Activated T-helper 1 cell treated with anti-CD3 and anti-CD28 coated beads, Interleukin-12 subunit alpha, Interleukin-12 subunit beta, Interleukin-2, Interleukin-4 antibody, amounts not matched to agents 30 ng/mL and 10 ng/mL and 1 ng/mL, durations not matched to agents 14 hours and 24 hours and 36 hours (primary cell): ENCODE measurements at regions not wholly inside any gene's neighbourhood (a gene's known extent, or its start where the extent isn't known, plus 50 kb on each side); places are given as distances from the start of the nearest gene placed in this dataset.
"Not testable (repeated sequence)": the region's sequence is repeated elsewhere in the genome, so short reads cannot be mapped to it uniquely, and the experiment has no call there.

Experiments used
- DNase-seq: peaks from one replicate; pipeline ENCODE4 v3.0.0; 2021; ENCODE audit warnings: low spot score
- H3K27ac Mint-ChIP-seq: one replicate; pipeline ENCODE4 v1.8.0; 2021; ENCODE audit warnings: mild to moderate bottlenecking, mixed read lengths
- H3K27me3 Mint-ChIP-seq: one replicate; pipeline ENCODE4 v1.8.0; 2022; ENCODE audit warnings: mild to moderate bottlenecking, moderate library complexity, mixed read lengths; ENCODE audit not compliant: insufficient read depth
- H3K36me3 Mint-ChIP-seq: one replicate; pipeline ENCODE4 v1.8.0; 2021; ENCODE audit warnings: low read depth, mixed read lengths
- H3K4me1 Mint-ChIP-seq: one replicate; pipeline ENCODE4 v1.8.0; 2021; ENCODE audit warnings: low read depth, mixed read lengths
- H3K4me3 Mint-ChIP-seq: one replicate; pipeline ENCODE4 v1.8.0; 2021; ENCODE audit warnings: mild to moderate bottlenecking, moderate library complexity, mixed read lengths
- H3K9me3 Mint-ChIP-seq: one replicate; pipeline ENCODE4 v1.8.0; 2021; ENCODE audit warnings: mixed read lengths
- intact Hi-C: fragments of 100-400 bp; cut with micrococcal nuclease; formaldehyde crosslinking; loops from one replicate; pipeline ENCODE4 v1.15.1; 2024

DNA sequence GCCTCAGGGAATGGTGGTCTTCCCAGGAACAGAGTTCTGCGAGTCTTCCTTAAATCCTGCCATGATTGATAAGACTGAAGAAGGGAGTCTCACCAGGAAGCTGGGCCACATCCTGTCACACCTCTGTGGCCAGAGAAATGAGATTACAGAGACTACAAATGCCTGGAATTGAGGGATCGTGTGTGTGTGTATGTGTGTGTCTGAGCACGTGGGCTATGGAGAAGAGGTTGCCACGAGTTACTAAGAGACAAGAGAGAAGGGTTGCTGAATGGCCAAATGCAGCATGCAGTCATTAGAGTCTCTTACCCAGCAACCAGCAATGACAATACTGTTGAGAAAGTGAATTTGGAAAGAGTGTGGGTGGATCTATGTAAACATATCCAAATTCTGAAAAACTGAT is 443.1 kb downstream of the MFSD1 start:
- Mint-ChIP-seq H3K27ac (no peak overlapping the region), H3K4me3 (no peak overlapping the region), H3K9me3 (no peaks in the 10 kb centered on the region), H3K36me3 (no peaks in the 10 kb centered on the region), H3K27me3 (no peaks in the 10 kb centered on the region), H3K4me1 (no peaks in the 10 kb centered on the region)
- no peak for DNase-seq
- intact Hi-C loops = no loop called here

DNA sequence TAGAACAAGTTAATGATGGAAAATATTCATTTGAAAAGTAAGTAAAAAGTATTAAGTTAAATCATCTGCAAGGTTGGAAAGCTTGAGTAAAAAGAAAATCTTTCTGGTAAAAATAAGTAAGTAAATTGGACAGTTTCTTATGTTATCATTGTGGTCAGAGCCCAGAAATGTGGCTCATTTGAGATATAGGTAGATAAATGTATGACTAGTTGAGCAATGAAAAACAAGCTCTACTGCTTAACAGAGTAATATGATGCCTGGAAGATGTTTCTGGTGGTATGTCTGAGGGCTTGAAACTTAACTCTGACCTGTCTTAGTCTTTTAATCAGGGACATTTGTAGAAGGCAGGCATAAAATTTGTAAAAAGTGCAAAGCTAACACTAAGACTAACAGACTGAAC is 444.0 kb downstream of the MFSD1 start:
- Mint-ChIP-seq H3K9me3 (no peaks in the 10 kb centered on the region), H3K27me3 (no peaks in the 10 kb centered on the region), H3K4me3 (no peak overlapping the region), H3K27ac (no peak overlapping the region), H3K4me1 (no peaks in the 10 kb centered on the region), H3K36me3 (no peaks in the 10 kb centered on the region)
- intact Hi-C loops = no loop called here
- no peak for DNase-seq

DNA sequence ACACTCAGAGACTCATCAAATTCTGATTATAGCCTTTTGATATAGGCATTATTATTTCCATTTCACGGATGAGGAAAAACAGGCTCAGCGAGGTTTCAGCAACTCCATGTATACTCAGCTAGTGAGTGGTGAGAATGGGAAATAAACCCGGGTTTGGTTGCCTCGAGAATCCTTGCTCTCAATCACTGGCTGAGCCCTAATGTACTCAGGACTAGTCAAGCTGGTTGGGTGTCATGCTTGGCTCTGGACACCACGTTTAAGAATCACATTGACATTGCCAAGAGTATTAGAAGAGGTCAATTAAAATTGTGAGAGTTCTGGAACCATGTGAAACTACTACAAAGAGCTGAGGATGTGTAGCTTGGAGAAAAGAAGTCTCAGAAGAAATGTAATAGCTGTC is 444.5 kb downstream of the MFSD1 start:
- no peaks in the 10 kb centered on the region for H3K9me3 Mint-ChIP-seq
- H3K36me3 Mint-ChIP-seq = no peaks in the 10 kb centered on the region
- no peaks in the 10 kb centered on the region for H3K4me1 Mint-ChIP-seq
- H3K27ac Mint-ChIP-seq = no peak overlapping the region
- no peak overlapping the region for H3K4me3 Mint-ChIP-seq
- intact Hi-C loops = no loop called here
- no peak for DNase-seq
- no peaks in the 10 kb centered on the region for H3K27me3 Mint-ChIP-seq

DNA sequence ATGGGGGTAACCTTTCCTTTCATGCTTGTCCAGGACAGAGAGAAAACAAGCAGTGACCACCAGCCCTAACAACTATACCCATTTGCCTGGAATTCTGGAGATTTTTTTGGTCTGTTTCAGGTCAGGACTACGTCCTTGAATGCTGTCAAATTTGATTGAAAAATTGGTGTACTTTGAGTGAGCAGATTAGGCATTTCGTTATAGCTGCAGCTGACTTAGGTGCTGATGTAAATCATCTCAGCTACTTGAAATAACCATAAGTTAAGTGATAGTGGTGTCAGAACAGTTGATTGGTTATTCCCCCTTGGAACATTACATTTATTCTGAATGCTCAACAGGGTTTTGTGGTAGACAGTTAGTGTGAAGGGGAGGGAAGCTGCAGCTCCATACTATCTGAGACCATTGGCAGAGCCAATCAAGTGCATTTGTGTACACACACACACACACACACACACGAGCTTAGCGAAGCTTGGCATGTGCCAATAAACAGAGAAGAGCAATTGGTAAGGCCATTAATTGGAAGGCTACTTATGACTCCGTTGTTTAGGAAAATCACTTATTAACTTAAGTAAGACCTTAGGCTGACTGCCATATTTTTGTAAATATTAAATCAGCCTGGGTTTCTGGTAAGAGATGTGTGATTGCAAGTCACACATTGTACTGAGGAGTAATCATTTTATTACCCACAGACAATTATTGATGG is 447.8 kb downstream of the MFSD1 start:
- Mint-ChIP-seq H3K4me3 (no peak overlapping the region), H3K36me3 (no peaks in the 10 kb centered on the region), H3K27me3 (peaks cover 2% of the 10 kb centered on the region), H3K27ac (no peak overlapping the region), H3K4me1 (no peaks in the 10 kb centered on the region), H3K9me3 (peaks cover 18% of the 10 kb centered on the region)
- DNase-seq = no peak
- intact Hi-C loops = no loop called here

DNA sequence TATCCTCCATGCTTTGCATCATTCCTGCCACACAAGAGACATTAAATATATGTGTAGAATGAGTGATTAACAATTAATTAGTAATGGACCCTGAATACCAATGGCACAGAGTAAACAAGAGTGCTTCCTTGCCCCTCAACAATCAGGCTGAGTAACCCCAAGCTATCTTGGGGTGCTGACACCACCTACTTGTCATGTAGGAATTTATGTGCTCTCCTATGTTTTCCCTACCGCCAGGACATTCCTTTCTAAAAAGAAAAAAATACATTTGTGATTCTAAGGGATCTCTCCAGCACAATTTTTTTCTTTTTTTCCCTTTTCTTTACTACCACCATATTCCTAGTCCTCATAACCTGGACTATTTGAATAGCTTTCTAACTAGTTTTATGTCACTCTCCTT is 449.1 kb downstream of the MFSD1 start:
- intact Hi-C loops = no loop called here
- Mint-ChIP-seq H3K27ac (no peak overlapping the region), H3K9me3 (peaks cover 18% of the 10 kb centered on the region), H3K4me1 (no peaks in the 10 kb centered on the region), H3K36me3 (no peaks in the 10 kb centered on the region), H3K27me3 (peaks cover 2% of the 10 kb centered on the region), H3K4me3 (no peak overlapping the region)
- DNase-seq = no peak

DNA sequence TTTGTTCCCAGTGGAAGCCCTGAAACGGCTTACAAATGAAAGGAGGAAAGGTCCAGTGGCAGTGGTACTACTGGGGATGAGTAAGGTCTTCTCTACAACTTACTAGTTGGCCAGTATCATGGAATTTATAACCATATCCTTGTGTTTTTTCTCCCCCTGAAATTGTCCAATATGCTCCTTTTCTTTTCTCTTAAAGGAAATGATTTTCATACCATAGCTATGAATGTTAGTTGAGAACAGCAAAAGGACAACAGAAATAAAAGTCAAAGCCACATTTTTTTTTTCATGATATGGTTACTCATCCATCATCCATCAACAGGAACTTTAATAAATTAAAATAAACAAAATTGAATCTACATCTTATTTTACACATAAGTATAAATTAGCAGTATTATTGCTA is 450.4 kb downstream of the MFSD1 start:
- H3K9me3 Mint-ChIP-seq = peaks cover 18% of the 10 kb centered on the region
- H3K27me3 Mint-ChIP-seq = peaks cover 2% of the 10 kb centered on the region
- H3K4me3 Mint-ChIP-seq = no peak overlapping the region
- intact Hi-C loops = no loop called here
- no peaks in the 10 kb centered on the region for H3K36me3 Mint-ChIP-seq
- no peak for DNase-seq
- no peak overlapping the region for H3K27ac Mint-ChIP-seq
- H3K4me1 Mint-ChIP-seq = no peaks in the 10 kb centered on the region

DNA sequence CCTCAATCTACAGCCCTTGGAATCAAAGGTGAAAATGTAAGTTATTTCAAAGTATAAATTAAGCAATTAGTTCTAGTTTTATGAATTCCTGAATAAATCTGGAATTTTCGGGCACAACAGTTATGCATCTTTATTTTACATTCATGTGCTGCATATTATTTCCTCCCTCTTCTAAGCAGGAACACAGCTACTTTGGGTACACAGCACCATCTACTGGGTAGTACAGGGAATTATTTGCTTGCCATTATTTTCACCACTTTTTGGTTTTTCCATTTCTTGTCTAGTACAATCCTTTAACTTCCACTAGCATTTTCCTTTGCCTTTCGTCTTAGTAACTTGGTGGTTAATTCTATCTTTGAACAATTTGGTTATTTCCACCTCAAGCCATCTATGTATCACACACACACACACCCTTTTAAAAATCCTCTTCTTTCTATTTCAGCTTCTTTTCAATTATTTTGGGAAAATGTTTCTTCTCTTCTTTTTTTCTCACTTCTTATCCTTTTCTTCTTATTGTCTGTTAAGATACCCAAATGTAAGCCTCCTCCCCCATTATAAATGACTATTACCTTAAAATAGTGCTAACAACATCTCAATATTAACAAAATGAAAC is 451.0 kb downstream of the MFSD1 start:
- H3K27ac Mint-ChIP-seq = no peak overlapping the region
- no peak overlapping the region for H3K4me3 Mint-ChIP-seq
- H3K4me1 Mint-ChIP-seq = no peaks in the 10 kb centered on the region
- H3K27me3 Mint-ChIP-seq = peaks cover 2% of the 10 kb centered on the region
- H3K36me3 Mint-ChIP-seq = no peaks in the 10 kb centered on the region
- no peak for DNase-seq
- intact Hi-C loops = no loop called here
- H3K9me3 Mint-ChIP-seq = peaks cover 18% of the 10 kb centered on the region

DNA sequence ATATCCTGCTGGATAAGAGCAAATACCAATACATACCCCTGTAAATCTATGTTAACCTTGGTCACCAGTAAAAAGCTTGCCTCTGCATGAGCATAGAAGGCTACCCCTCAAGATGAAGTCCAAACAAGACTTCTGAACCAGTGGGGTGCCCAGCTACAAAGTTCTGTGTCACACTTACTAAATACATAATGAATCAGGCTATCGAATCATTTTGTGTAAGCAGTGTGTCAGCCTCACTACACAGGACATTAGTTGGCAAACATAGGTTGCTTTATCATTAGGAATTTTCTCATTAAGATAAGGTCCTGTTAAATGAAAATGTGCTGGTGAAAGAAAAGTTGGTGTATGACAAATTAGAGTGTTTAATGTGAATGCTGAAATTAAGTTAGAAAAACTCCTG is 452.0 kb downstream of the MFSD1 start:
- intact Hi-C loops = no loop called here
- Mint-ChIP-seq H3K9me3 (peaks cover 18% of the 10 kb centered on the region), H3K4me3 (no peak overlapping the region), H3K4me1 (no peaks in the 10 kb centered on the region), H3K27ac (no peak overlapping the region), H3K27me3 (peaks cover 2% of the 10 kb centered on the region), H3K36me3 (no peaks in the 10 kb centered on the region)
- no peak for DNase-seq

DNA sequence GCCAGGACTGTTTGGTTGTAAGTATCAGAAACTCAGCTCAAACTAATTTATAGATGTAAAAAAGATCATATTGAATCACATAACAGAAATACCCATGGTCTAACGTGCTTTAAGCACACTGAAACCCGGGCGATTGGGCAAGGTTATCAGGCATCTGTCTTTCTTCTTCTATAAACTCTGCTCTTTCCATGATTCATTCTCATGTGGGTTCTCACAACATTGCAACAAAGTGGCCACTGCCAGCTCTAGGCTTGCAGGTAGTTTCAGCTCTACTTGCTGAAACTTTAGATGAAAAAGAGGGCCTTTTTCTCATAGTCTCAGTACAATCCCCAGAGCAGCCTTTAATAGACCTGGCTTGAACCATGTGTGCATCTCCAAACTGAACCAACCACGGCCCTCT is 456.1 kb downstream of the MFSD1 start:
- no peaks in the 10 kb centered on the region for H3K36me3 Mint-ChIP-seq
- H3K9me3 Mint-ChIP-seq = peaks cover 9% of the 10 kb centered on the region
- no peak overlapping the region for H3K27ac Mint-ChIP-seq
- no peaks in the 10 kb centered on the region for H3K4me1 Mint-ChIP-seq
- intact Hi-C loops = no loop called here
- no peak overlapping the region for H3K4me3 Mint-ChIP-seq
- no peak for DNase-seq
- peaks cover 4% of the 10 kb centered on the region for H3K27me3 Mint-ChIP-seq

DNA sequence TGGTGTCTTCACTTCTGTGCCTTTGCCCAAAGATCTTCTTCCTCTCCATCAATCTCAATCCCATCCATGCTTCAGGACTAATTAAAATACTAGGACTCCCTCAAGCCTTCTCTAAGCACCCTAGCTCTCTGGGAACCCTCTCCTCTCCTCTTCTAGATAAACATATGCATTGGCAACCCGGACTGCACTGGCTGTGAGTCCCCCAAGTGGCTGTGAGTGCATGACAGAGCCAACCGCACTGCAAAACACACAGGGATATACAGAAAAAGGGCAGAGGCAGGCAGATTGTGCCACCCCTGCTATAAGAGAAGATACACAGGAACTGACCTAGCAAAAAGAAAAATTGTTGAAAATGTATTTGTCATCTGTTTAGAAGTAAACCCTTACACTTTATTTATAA is 457.1 kb downstream of the MFSD1 start:
- H3K4me1 Mint-ChIP-seq = no peaks in the 10 kb centered on the region
- intact Hi-C loops = no loop called here
- H3K27ac Mint-ChIP-seq = no peak overlapping the region
- H3K36me3 Mint-ChIP-seq = no peaks in the 10 kb centered on the region
- no peak for DNase-seq
- no peaks in the 10 kb centered on the region for H3K9me3 Mint-ChIP-seq
- peaks cover 6% of the 10 kb centered on the region for H3K27me3 Mint-ChIP-seq
- no peak overlapping the region for H3K4me3 Mint-ChIP-seq

DNA sequence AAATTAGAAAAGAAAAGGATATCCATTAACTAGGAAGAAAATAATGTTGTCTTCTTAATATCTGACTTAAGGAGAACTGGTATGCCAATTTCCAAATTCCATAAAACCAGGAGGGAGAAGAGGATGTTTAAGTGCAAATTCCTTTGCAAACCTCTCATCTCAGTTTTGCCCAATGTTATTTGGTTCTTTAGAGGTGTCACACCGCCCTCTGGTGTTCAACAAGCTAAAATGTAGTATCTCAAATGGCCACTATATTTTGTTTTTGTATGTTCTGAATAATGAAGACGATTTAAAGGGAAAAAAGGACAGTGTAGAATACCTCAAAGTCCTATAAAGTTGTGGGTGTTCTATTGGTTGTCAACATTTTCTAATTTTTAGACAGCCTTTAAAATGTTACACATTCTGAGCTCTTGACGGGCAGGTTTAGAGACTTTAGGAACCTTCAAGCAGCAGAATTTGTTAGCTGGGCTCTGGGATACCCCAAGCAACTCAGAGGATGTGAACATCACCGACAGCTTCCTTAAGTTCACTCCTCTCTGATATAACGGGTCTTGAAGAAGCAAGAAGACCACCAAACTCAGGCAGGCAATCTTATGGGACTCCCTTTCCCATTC is 458.3 kb downstream of the MFSD1 start:
- Mint-ChIP-seq H3K27ac (no peak overlapping the region), H3K9me3 (no peaks in the 10 kb centered on the region), H3K27me3 (peaks cover 4% of the 10 kb centered on the region), H3K4me1 (no peaks in the 10 kb centered on the region), H3K4me3 (no peak overlapping the region), H3K36me3 (no peaks in the 10 kb centered on the region)
- intact Hi-C loops = loop anchor here (1.0 to 10.0 kb wide), 7 partner anchors 130 to 1227 kb away; no protein-coding TSS in a partner anchor
- DNase-seq = peak; percentile 2

DNA sequence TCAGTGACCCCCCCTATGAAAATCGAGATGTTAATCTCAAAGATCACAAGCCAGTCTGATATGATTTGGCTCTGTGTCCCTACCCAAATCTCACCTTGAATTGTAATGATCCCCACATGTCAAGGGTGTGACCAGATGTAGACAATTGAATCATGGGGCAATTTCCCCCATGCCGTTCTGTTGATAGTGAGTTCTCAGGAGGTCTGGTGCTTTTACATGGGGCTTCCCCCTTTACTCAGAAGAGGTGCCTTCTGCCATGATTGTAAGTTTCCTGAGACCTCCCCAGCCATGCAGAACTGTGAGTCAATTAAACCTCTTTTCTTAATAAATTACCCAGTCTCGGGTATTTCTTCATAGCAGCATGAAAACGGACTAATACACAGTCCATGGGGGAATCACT is 459.5 kb downstream of the MFSD1 start:
- not testable (repeated sequence) for DNase-seq, H3K27me3 Mint-ChIP-seq, H3K4me1 Mint-ChIP-seq, H3K36me3 Mint-ChIP-seq, H3K4me3 Mint-ChIP-seq, H3K9me3 Mint-ChIP-seq, H3K27ac Mint-ChIP-seq
- intact Hi-C loops = loop anchor here (2.0 to 10.0 kb wide), 3 partner anchors 343 to 1226 kb away; no protein-coding TSS in a partner anchor

DNA sequence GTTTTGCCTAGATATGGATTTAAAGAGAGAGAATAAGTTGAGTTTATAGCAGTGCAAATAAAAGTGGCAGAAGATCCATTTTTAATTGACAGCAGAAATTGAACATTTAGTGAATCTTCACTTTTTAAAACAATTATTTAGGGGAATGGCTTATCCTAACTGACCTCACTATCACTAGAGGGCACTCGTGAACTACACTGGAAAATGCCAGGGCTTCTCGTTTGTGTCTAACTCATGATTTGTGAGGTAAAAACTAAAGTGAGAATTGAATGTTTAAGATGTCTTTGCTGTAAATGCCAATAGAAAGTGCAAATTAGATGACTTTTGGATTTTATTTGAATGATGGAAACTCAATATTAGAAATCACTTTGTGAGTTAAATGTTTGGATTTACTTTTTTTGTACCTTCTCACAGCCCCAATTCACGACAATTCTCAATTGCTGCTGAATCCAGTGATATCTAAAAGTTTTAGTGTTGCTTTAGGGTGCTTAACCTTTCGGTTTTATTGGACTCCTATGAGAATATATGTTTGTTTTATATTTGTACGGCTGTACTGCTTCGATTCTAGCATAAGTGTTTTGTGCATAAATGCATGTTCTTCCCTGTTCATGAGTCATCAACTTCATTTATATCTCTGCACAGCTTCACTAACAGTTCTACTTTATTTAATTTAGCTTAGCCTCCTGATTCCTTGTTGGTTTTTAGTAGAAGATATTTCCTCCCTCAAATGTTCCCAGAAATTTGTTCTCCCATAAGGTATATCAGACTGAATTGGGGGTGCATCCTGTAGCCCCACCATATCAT is 462.1 kb downstream of the MFSD1 start:
- Mint-ChIP-seq H3K27ac (no peak overlapping the region), H3K4me3 (no peak overlapping the region), H3K4me1 (no peaks in the 10 kb centered on the region), H3K27me3 (peaks cover 6% of the 10 kb centered on the region), H3K36me3 (no peaks in the 10 kb centered on the region), H3K9me3 (no peaks in the 10 kb centered on the region)
- DNase-seq = no peak
- intact Hi-C loops = loop anchor here (1.0 to 10.0 kb wide), 3 partner anchors 541 to 1223 kb away; no protein-coding TSS in a partner anchor
